ENCODE measurements at regions not wholly inside any gene's neighbourhood (a gene's known extent, or its start where the extent isn't known, plus 50 kb on each side); places are given as distances from the start of the nearest gene placed in this dataset.

DNA sequence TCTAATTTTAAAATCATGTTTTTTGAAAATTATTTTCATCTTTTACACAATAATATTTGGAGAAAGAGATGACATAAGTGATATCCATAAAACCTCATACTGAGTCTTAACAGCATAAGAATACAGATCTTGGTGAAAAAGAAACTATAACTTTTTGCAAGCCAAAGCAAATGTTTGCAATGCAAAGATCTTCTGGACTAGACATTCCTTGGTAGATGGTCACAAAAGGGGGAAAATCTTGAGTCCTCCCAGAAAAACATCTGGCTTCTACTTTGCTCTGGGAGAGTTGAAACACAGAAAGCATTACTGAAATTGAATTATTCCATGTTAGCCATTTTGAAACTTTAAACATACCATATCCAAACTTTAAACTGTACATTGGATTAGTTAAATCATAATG lies 308.2 kb downstream of the ANXA1 start:
- no peak for DNase-seq (ENCODE audit: low read depth)

DNA sequence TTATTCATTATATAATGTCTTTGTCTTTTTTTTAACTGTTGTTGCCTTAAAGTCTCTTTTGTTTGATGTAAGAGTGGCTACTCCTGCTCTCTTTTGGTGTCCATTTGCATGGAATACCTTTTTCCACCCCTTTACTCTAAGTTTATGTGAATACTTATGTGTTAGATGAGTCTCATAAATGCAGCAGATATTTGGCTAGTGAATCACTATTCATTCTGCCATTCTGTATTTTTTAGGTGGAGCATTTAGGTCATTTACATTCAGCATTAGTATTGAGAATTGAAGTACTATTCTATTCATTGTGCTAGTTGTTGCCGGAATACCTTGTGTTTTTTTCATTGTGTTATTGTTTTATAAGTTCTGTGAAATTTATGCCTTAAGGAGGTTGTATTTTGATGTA lies 317.1 kb downstream of the ANXA1 start:
- no peak for DNase-seq (ENCODE audit: low read depth)

DNA sequence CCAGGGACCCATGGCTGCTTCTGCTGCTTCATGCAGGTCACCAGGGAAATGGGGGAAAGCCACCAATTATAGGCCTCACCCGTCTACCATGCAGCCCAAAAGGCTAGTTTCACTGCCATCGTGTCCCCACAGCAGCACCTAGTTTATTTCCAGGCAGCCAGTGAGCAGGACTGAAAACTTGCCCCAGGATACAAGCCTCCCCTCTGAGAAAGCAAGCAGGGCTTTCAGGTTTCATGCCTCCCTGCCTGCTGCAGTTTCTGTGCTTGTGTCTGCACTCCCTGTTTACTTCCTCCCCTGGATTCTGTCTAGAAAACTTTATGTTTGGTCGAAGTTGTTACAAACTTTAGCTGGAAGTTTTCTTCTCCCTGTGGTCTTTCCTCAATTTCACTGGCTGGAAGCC lies 319.1 kb downstream of the ANXA1 start:
- no peak for DNase-seq (ENCODE audit: low read depth)

DNA sequence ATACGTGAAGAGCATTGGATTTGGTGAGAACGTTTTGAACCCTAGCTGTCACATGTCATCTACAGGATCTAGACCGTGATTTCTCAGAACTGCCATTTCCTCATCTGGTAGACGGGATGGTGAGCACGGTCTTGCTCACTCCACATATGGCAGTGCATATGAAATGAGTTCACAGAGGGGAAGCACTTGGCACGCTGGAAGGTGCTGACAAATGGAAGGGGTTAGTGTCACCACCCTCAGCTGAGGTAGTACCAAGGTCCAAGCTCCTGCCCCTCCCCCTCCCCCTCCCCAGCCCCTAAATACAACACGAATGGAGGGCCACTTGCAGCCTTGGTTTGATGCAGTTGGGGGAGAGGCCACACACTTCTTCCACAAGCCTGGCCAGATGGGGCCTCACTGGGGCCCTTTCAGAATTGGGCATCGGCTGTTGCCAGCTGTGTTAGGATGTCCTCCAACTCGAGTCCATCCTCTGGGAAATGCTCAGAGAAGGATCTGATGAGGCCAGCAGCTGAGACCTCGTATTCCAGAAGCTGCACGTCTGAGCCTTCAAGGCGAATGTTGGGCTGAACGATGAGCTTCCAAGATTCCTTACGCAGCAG lies 322.4 kb downstream of the ANXA1 start:
- no peak for DNase-seq (ENCODE audit: low read depth)

DNA sequence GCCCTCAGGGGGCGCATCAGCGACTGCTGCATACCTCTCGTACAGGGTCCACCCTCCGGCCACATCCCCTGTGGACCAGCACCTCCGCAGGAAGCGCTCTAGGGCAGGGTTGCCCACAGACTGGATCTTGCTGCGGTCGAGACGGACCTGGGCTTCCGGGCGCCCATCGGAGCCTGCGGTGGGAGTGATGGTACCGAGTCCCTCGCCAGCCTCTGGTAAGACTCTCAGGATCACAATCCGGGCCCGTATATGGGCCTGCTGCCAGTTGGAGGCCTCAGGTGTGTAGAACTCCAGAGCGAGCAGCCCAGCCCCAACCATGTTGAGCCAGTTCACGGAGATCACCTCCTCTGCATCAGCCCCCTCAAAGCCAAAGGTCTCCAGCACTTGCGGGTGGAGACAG lies 323.0 kb downstream of the ANXA1 start:
- no peak for DNase-seq (ENCODE audit: low read depth)

DNA sequence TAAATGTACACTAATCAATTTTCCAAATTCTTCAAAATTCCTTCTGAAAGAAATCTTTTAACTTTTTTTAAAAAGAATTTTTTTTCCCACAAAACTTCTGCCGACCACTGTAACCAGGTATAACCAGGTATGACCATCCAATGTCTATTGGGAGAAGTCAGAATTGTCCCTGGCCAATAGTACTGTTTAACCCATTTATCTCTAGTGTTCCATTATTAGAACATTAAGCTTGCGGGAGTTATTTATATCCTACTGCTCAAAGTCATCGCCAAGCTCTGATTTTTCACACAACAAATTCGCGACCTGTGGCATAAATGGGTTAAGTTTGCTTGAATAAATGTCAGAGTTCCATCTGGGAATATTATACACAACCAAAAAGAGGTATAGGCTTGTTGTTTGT lies 343.2 kb downstream of the ANXA1 start:
- no peak for DNase-seq (ENCODE audit: low read depth)

DNA sequence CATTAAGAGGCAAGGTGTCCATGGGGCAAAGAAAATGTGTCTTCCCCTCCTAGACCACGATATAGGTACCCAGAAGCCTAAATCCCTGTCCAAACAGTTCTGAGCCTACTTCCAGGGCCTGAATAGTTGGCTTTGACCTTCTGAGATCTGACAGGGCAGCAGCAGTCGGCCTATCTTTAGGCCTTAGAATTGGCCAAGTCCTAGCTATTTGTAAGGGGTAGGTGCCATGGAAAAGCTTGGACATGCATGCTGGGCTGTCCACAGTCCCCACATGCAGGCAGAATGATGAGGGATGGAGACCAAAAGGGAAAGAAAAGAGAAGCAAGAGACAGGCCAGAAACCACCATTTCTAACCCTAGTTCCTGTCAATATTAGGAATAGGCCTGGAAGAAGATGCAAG lies 346.1 kb downstream of the ANXA1 start:
- DNase-seq (ENCODE audit: low read depth), result no peak

DNA sequence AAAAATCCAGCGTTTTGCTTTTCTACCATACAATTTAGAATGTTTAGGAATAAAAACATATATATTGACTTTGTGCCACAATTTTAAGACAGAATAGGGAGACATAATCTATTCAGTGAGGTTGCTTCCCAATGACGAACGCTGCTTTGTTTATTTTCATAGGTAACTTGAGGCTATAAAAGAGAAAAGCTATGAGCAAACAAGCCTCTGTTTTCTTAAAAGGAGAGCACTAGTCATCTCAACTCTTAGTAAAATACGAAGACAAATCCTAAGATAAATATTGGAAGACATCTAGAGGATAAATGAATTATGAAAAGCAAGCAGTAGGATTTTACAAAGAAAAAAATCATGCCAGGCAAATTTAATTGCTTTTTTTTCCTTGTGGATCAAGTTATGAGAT lies 363.6 kb downstream of the ANXA1 start:
- no peak for DNase-seq (ENCODE audit: low read depth)

DNA sequence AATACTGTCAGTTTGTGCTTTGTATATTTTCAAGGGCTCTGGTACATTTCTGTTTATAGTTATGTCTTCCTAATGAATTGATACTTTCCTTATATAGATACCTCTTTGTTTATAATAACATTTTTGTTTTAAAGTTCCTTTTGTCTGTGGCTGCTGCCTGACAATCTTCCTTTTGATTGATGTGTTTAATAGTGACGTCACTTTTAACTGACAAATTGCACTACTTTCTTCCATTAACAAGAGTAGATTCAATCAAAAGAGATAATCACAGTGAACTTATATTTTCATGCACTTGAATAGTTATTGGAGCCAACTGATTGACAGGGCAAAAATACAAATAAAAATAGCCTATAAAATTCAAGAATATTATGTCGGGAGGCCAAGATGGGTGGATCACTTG lies 371.7 kb downstream of the ANXA1 start:
- DNase-seq (ENCODE audit: low read depth), result no peak

DNA sequence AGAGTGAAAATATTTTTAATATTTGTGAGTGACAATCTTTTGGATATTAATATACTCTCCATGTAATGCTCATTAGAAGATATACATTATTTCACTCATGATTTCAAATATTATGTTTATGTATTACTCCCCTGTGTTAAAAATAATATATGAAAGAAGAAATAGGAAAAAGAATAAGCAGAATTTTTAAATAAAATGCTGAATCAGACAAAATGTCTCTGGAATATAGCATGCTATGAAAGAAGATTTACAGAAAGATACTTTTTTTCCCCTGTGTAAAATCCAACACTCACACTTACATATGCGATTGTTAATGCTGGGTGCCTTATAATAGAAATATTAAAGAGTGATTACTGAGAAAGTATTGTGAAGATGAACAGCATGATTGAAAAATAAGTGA lies 373.7 kb downstream of the ANXA1 start:
- no peak for DNase-seq (ENCODE audit: low read depth)

DNA sequence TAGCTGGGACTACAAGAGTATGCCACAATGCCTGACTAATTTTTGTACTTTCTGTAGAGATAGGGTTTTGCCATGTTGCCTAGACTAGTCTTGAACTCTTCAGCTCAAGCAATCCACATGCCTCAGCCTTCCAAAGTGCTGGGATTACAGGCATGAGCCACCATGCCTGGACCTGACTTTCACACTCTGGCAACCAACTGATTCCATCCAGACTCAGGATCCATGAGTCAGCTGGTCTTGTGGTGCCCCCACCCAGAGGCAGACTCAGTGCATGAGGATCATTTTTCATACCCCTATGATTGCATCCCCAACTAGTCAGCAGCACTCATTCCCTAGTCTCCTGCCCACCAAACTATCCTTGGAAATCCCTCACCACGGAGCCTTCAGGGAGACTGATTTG lies 375.9 kb downstream of the ANXA1 start:
- no peak for DNase-seq (ENCODE audit: low read depth)

DNA sequence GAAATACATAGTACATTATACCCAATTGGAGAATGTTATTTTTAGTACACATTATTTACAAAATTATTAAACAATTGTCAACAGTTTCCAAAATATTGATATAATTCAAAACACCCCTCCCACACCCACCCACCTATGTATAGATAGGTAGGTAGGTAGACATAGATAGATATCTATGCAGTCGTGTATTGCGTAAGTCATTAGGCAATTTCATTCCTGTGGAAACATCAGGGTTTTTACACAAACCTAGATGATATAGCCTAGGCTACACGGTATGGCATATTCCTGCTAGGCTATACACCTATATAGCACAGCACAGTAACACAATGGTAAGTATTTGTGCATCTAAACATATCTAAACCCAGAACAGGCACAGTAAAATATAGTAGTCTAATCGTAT lies 377.3 kb downstream of the ANXA1 start:
- no peak for DNase-seq (ENCODE audit: low read depth)

DNA sequence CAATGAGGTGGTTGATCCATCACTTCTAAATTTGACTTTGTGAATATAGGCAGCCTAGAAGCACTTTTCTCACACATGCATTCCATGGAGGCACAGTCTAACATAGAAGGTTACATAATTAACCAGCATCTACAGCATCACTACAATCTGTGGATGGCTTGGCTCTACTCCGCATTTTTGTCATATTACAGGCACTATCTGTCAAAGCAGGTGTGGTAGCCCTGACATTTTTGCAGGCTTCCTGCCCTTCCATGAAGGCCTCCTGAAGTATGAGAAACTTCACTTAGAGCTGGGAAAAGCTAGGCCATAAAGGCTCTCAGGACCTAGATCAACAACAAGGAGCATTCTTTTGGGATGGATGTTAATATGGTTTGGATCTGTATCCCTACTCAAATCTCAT lies 378.0 kb downstream of the ANXA1 start:
- DNase-seq (ENCODE audit: low read depth), result no peak

DNA sequence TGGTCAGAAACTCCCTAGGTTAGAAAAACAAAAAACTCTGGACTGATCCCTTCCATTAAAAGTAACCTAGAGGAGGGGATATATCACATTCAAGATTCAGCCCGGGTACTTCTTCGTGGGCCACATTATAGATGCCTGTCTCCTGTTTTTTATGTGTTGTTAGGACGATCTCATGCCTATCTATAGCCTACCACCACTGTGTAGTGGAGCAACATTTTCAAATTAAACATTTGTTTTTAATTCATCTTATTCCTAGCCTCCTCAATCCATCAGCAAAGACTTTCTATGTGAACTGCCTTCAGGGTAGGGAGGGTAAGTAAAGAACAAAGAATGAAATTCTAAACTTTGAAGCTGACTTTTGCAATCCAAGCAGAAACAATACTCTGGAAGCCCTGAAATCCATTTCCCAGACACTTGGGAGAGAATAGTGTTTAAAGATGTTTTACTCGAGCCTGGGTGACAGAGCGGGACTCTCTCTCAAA lies 379.4 kb downstream of the ANXA1 start:
- DNase-seq (ENCODE audit: low read depth), result no peak

DNA sequence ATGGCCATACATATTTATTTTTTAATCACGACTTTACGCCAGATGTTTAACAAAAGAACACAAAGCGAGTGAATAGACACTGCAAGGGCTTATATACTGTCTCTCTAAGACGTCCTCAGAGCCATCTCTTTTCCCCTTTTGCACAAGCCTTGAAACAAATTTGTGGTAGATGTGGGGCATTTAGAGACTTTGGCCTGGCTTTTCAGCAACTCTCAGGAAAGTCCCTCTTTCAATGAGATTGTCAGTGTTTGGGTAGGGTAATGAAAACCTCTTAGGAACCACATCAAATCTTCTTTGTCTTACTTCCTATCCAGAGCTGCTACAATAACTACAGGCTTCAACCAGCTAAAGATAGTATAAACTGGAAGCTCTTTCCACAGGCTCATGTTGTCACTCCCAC lies 380.0 kb downstream of the ANXA1 start:
- DNase-seq (ENCODE audit: low read depth), result no peak

DNA sequence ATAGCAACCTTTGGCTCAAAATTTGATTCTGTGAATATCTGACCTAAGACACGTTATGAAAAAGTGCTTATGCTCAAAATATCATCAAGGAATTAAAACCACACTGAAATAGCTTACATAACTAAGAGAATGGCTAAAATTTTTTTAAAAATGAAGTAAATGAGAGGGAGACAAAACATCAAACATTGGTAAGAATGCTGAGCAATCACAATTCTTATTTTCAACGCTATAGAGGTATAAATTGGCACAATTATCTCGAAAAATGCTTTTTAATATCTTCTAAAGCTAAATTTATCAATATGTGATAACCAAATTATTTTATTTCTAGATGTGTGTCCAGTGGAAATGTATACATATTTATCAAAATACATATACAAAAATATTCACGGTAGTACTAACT lies 381.3 kb downstream of the ANXA1 start:
- DNase-seq (ENCODE audit: low read depth), result no peak

DNA sequence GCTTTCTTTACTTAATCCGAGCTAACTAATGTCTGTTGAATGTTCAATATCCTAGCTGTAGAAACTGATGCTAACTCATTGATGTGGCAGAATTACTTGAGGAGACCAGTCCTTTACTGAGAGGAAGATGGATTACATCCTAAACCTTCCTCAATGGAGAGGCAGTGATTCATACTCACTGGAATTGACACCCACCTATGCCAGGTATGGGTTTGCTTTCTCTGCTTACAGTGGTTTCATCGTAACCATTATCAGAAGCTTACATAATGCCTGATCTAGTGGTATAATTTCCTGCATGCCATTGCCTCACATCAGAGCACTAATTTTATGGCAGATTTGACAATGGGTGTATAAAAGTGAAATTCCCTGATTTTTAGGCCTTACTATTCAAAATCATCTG lies 384.7 kb downstream of the ANXA1 start:
- no peak for DNase-seq (ENCODE audit: low read depth)

DNA sequence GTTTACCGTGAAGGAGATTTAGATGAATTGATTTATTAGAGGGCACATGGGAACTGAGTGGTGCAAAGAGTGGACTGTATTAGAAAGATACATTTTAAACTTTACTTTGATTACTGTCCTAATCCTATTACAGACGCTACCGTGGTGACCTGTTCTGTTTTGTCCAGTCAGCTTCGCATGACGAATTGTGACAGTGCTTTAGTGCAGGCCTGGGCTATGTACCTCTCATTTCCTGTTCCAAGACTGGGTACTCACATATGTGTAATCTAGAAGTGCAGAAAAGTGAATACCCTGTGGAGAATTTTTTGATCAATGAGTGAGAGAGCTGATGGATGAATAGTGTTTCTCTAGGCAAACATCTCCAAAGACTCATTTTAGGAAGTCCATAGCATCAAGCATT lies 385.9 kb downstream of the ANXA1 start:
- DNase-seq (ENCODE audit: low read depth), result no peak

DNA sequence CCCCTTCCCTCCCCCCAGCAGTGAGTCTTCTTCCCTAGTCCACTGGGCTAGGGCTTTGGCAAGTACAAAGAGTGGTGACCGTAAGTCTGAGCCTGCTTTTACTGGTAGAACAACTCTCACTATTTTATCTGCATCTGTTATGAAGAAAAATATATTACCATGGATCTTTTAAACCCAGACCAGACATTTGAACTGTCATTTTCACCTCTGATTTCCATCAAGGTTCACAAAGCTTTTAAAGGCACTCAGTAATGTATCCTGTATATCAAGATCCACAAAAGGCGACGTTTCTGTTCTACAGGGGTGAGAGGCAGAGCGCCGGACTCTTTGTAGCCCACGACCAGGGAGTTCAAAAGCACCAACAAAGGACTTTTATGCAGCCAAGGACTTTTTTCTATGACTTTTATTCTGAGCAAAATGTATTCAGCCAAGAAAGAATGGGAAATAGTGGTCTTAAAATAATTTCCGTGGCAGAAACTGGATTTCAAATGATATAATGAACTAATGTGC lies 388.3 kb downstream of the ANXA1 start:
- DNase-seq (ENCODE audit: low read depth), result no peak

DNA sequence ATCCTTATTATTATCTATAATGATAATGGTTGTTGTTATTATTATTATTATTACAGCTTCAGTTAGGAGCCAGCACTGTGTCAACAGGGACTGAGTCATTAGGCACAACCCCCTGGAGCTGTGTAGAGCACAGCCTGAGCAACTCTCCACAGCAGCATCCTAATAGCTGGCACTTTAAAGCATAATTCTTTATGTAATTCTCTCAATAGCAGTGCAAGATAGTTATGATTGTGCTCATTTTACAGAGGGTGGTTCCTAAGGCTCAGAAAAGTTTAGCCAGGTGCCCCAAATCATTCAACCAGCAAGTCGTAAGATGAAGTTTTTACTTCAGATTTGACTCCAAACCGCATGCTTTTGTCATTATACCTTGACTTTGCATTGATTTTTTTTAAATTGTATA lies 390.3 kb downstream of the ANXA1 start:
- DNase-seq (ENCODE audit: low read depth), result no peak

DNA sequence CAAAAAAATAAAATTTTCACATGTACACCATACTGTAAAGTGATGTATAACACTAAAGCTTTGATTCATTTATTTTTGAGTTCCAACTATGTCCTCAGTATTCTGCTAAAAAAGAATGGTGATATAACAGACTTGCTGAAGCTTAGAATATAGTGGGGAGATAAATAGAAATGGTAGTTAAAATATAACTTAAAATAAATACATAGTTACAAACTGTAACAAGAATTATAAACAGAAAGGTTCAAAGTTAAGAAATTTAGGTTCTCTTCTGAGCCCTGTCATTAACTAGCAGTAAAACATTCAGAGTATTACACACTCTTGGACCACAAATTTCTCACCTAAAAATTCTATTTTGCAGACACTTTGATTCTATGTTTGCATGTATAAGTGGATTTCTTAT lies 392.1 kb downstream of the ANXA1 start:
- DNase-seq (ENCODE audit: low read depth), result no peak

DNA sequence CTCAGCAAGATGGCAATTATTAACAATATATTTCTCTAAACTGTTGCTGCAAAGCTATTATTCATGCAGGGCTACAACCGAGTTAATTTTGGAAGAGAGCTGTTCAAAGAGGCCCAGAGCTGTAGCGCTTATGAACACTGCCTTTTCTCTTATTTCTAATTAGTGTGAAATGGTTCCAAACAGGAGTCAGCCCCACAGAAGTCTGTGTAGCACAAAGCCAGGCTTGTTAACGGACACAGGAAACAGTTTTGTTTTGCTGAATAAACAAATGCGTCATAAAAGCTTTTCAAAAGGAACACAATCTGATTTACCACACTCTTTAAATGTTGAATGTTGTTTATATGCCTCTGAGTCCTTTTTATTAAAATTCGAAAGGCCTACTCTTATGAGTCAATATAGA lies 396.5 kb downstream of the ANXA1 start:
- no peak for DNase-seq (ENCODE audit: low read depth)

DNA sequence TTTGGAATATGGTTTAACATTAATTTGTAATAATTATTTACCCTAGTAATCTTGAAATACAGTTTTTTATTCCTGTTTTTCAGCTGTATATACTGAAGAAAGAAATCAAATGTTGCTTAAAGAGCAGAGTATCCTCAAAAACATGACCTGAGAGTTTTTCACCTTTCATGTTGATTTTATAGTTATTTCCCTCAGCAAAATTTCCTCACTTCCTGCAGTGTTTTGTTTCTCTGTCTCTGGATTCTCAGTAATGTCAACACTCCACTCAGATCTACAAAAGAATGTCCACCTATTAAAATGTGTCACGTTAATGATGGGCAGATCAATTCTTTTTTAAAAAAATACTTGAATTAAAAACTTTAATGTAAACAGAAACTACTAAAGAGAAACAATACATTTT lies 398.3 kb downstream of the ANXA1 start:
- no peak for DNase-seq (ENCODE audit: low read depth)

DNA sequence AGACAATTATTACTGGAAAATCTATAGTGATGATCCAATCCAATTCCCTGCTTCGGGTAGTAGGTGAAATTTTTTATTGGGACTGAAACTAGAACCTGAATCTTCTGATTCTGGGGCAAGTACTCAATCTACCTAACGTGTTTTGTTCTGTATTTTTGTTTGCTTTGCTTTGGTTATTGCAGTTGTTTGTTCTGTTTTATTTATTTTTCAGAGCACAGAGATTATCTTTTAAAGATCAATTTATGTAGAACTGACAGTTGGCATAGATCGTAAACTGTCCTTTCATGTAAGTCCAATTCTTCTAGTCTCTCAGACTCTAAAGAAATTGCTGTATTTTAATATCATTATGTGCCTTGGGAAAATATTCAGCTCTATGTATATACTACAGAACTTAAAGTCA lies 401.6 kb downstream of the ANXA1 start:
- no peak for DNase-seq (ENCODE audit: low read depth)

DNA sequence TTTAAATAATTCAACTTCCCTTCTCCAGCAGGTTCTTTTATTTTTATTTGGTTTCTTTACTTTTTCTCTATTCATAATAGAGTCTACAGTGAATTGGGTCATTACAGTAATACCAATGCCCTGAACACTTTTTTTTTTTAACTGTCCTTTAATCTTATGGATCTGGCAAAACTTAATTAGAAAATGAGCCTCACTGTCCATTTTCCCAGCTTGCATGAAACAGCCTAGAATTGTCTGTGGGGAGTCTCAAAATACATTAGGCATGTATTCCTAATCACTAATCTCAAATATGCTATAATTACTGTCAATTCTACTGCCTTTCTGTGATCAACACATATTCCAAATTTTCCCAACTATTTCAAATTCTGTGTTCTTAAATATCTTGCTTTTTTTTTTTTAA lies 406.8 kb downstream of the ANXA1 start:
- no peak for DNase-seq (ENCODE audit: low read depth)
